GM12878 (cell line): ENCODE measurements at regions not wholly inside any gene's neighbourhood (a gene's known extent, or its start where the extent isn't known, plus 50 kb on each side); places are given as distances from the start of the nearest gene placed in this dataset.

Experiments
- ATAC-seq: fragments of 200-7000 bp; cut with Tn5 transposase; 3 replicates; pipeline ENCODE4 v1.9.1; 2020; ENCODE audit warnings: mild to moderate bottlenecking, moderate library complexity
- BruUV-seq: library from RNA; stranded (reverse); fragments of 400-500 nt; replicated peaks from 2 replicates; lab custom pipeline; 2021; lab: Mats Ljungman, UMichigan
- CTCF ChIA-PET: fragments of 300-600 bp; sonication (Branson Sonifier 250); formaldehyde crosslinking; extraction: SDS; loops from one replicate; lab custom pipeline; 2021; ENCODE audit warnings: inconsistent platforms; lab: Yijun Ruan, JAX
- POLR2A ChIA-PET: fragments of 350-600 bp; formaldehyde crosslinking; extraction: SDS; loops from one replicate; lab custom pipeline; 2021; ENCODE audit warnings: inconsistent platforms; lab: Charles Lee
- RAD21 ChIA-PET: fragments of 300-600 bp; sonication (Branson Sonifier 250); formaldehyde crosslinking; loops from one replicate; lab custom pipeline; 2023; ENCODE audit warnings: antibody characterized with exemption; ENCODE audit not compliant: unreplicated experiment; lab: Charles Lee
- SMC1A ChIA-PET: fragments of 300-600 bp; sonication (Branson Sonifier 250); formaldehyde crosslinking; loops from one replicate; lab custom pipeline; 2023; ENCODE audit not compliant: unreplicated experiment, uncharacterized antibody; lab: Charles Lee
- DNase-seq: peaks from one replicate; pipeline ENCODE4 v3.0.0-alpha.2; 2011; ENCODE audit warnings: low read depth, low spot score
- FAIRE-seq: peaks from 3 replicates; lab custom pipeline; 2011; peaks lifted over from hg19 to GRCh38; lab: Jason Lieb, UNC
- H2AFZ ChIP-seq: 2 replicates; pipeline ENCODE4 v1.6.0; 2011; ENCODE audit warnings: low read depth, low read length, control low read depth; ENCODE audit not compliant: control insufficient read depth
- H3K27ac ChIP-seq: 2 replicates; pipeline ENCODE4 v1.5.1; 2011; ENCODE audit warnings: control low read depth; ENCODE audit not compliant: control insufficient read depth, insufficient read depth
- H3K27me3 ChIP-seq, 2 experiments: replicated peaks in 1 of 2; 2 replicates each; pipeline versions ENCODE4 v1.6.0 to v1.6.1; 2011; ENCODE audit warnings: low read length in 1 of 2; ENCODE audit not compliant: control insufficient read depth in 2 of 2, insufficient read depth in 2 of 2
- H3K36me3 ChIP-seq, 2 experiments: 2 replicates each; pipeline ENCODE4 v1.5.1; 2011; ENCODE audit warnings: low read length in 1 of 2; ENCODE audit not compliant: control insufficient read depth in 2 of 2, insufficient read depth in 2 of 2
- H3K4me1 ChIP-seq: 2 replicates; pipeline ENCODE4 v1.6.1; 2011; ENCODE audit warnings: mild to moderate bottlenecking, low read length, moderate library complexity, mixed read lengths; ENCODE audit not compliant: control insufficient read depth, insufficient read depth
- H3K4me2 ChIP-seq: 2 replicates; pipeline ENCODE4 v1.6.0; 2011; ENCODE audit warnings: control low read depth; ENCODE audit not compliant: control insufficient read depth, insufficient read depth
- H3K4me3 ChIP-seq: fragments of 200-600 bp; sonication (generic); 2 replicates; pipeline ENCODE4 v1.5.1; 2016
- H3K79me2 ChIP-seq: 2 replicates; pipeline ENCODE4 v1.6.0; 2011; ENCODE audit warnings: low read length; ENCODE audit not compliant: control insufficient read depth, insufficient read depth
- H3K9ac ChIP-seq: 2 replicates; pipeline ENCODE4 v1.8.0; 2011; ENCODE audit warnings: low read length, control low read depth, mixed read lengths; ENCODE audit not compliant: control insufficient read depth, insufficient read depth
- H3K9me3 ChIP-seq: replicated peaks from 3 replicates; pipeline ENCODE4 v1.5.1; 2011; ENCODE audit warnings: mild to moderate bottlenecking, low read length; ENCODE audit not compliant: control insufficient read depth, insufficient read depth
- H4K20me1 ChIP-seq: 2 replicates; pipeline ENCODE4 v1.6.0; 2011; ENCODE audit not compliant: control insufficient read depth, insufficient read depth
- CEBPB ChIP-seq, 2 experiments: fragments of 150-350 bp in 1 of 2; IDR thresholded peaks; 2 replicates each; pipeline ENCODE4 v1.6.1; 2012 to 2014; ENCODE audit warnings: low read depth in 2 of 2, low read length in 2 of 2, borderline replicate concordance in 1 of 2, inconsistent platforms in 1 of 2
- ELK1 ChIP-seq: IDR thresholded peaks from 2 replicates; pipeline ENCODE4 v1.6.1; 2012; ENCODE audit warnings: low read depth, low read length, improper control_type of control experiment
- NFYB ChIP-seq: IDR thresholded peaks from 2 replicates; pipeline ENCODE4 v1.6.1; 2011; ENCODE audit warnings: low read depth, mild to moderate bottlenecking, low read length, improper control_type of control experiment, moderate library complexity; ENCODE audit not compliant: insufficient read depth
- POU2F2 ChIP-seq: IDR thresholded peaks from 3 replicates; pipeline ENCODE4 v1.6.1; 2011; ENCODE audit warnings: low read depth, mild to moderate bottlenecking, low read length, borderline replicate concordance
- SMARCA5 ChIP-seq: fragments of 450-650 bp; IDR thresholded peaks from 2 replicates; pipeline ENCODE4 v1.6.1; 2017; ENCODE audit warnings: mild to moderate bottlenecking
- TCF7 ChIP-seq: IDR thresholded peaks from 2 replicates; pipeline ENCODE4 v1.6.1; 2014; ENCODE audit warnings: antibody characterized with exemption, borderline replicate concordance
- ZBTB40 ChIP-seq: fragments of 450-650 bp; IDR thresholded peaks from 2 replicates; pipeline ENCODE4 v1.6.1; 2016; ENCODE audit warnings: mild to moderate bottlenecking, moderate library complexity, borderline replicate concordance
- WGBS: methylation state at CpG from one replicate; pipeline ENCODE4 v1.1.6; 2016; ENCODE audit warnings: low lambda C conversion rate; ENCODE audit not compliant: insufficient replicate concordance, insufficient coverage; ENCODE audit errors: missing lambda C conversion rate; 5-methylcytosine and 5-hydroxymethylcytosine counted together
- in situ Hi-C: fragments of 300-500 bp; cut with MboI; formaldehyde crosslinking; loops from 9 replicates; pipeline ENCODE4 v1.14.3; 2018; ENCODE audit warnings: mixed read lengths
- intact Hi-C: fragments of 100-400 bp; cut with micrococcal nuclease; formaldehyde crosslinking; loops from one replicate; pipeline ENCODE4 v1.14.2; 2022; ENCODE audit not compliant: unreplicated experiment

GRCh38 chr12:116421785-116422538 lies 137.2 kb upstream of the MAP1LC3B2 start:
- H4K20me1 ChIP-seq, result no peaks in the 10 kb centered on the region; the same call in 1 of the 2 replicates
- WGBS, result 100% methylated on average over 2 of the region's 2 CpGs
- H3K9me3 ChIP-seq, result peaks cover 6% of the 10 kb centered on the region; the same call in 2 of the 3 replicates
- H2AFZ ChIP-seq, result no peak overlapping the region
- H3K79me2 ChIP-seq, result no peaks in the 10 kb centered on the region
- ChIA-PET CTCF (no interaction called here), RAD21 (no interaction called here), SMC1A (no interaction called here)
- BruUV-seq, result no TSS peak
- no peaks in the 10 kb centered on the region for H3K4me1 ChIP-seq
- no peak overlapping the region for H3K27ac ChIP-seq
- no peak overlapping the region for H3K4me3 ChIP-seq
- FAIRE-seq (no peak), ATAC-seq (no peak), DNase-seq (no peak)
- no peak overlapping the region for H3K4me2 ChIP-seq
- H3K36me3 ChIP-seq, result no peaks in the 10 kb centered on the region
- no peaks in the 10 kb centered on the region; a peak in 1 of 4 replicates for H3K27me3 ChIP-seq
- H3K9ac ChIP-seq, result no peak overlapping the region
- TF ChIP-seq CEBPB (IDR thresholded peaks at IDR 0.05; ENCODE audit: borderline replicate concordance in 1 of 2, low read depth in 2 of 2, low read length in 2 of 2), result no peak
- TF ChIP-seq TCF7, result no peak
- no peak for TF ChIP-seq POU2F2
- peak; percentile 72 for TF ChIP-seq ZBTB40
- 0 out of 2 replicates have a peak, but pooled peaks have one; percentile 19 for TF ChIP-seq NFYB
- no peak for TF ChIP-seq ELK1
- TF ChIP-seq SMARCA5, result no peak
- TF ChIP-seq, all 136 proteins: peak for 2
- intact Hi-C loops, result no loop called here
- in situ Hi-C loops, result no loop called here
- POLR2A ChIA-PET, result interaction anchor here (0.5 kb wide), 1 partner anchor 118 kb away, joined by 3 read pairs; no protein-coding TSS in a partner anchor
